Loucy (cell line): ENCODE measurements at regions not wholly inside any gene's neighbourhood (a gene's known extent, or its start where the extent isn't known, plus 50 kb on each side); places are given as distances from the start of the nearest gene placed in this dataset.
"Not testable (repeated sequence)": the region's sequence is repeated elsewhere in the genome, so short reads cannot be mapped to it uniquely, and the experiment has no call there.

ENCODE experiments used
- H2AFZ ChIP-seq: fragments of 200-600 bp; sonication (generic); 2 replicates; pipeline ENCODE4 v1.6.0; 2016; ENCODE audit warnings: antibody characterized with exemption, mild to moderate bottlenecking, low read length, moderate library complexity
- H3F3A ChIP-seq: fragments of 200-600 bp; 2 replicates; pipeline ENCODE4 v1.6.0; 2016; ENCODE audit warnings: antibody characterized with exemption, low read depth, mild to moderate bottlenecking
- H3K27me3 ChIP-seq: fragments of 200-600 bp; sonication (generic); 2 replicates; pipeline ENCODE4 v1.6.1; 2014; ENCODE audit warnings: low read length, mild to moderate bottlenecking; ENCODE audit not compliant: insufficient read depth, poor library complexity, severe bottlenecking
- H3K36me3 ChIP-seq: fragments of 200-600 bp; sonication (generic); 2 replicates; pipeline ENCODE4 v1.6.1; 2016; ENCODE audit warnings: low read length; ENCODE audit not compliant: insufficient read depth
- H3K4me1 ChIP-seq: fragments of 200-600 bp; sonication (generic); 2 replicates; pipeline ENCODE4 v1.5.1; 2014; ENCODE audit warnings: low read length, mild to moderate bottlenecking; ENCODE audit not compliant: insufficient read depth, poor library complexity, severe bottlenecking
- H3K4me2 ChIP-seq: fragments of 200-600 bp; sonication (generic); 2 replicates; pipeline ENCODE4 v1.6.0; 2014; ENCODE audit warnings: antibody characterized with exemption, low read length, low read depth, mild to moderate bottlenecking; ENCODE audit not compliant: poor library complexity, severe bottlenecking
- H3K4me3 ChIP-seq: fragments of 200-600 bp; sonication (generic); 2 replicates; pipeline ENCODE4 v1.5.1; 2014; ENCODE audit warnings: low read length, mild to moderate bottlenecking, mixed read lengths; ENCODE audit not compliant: poor library complexity, severe bottlenecking
- H3K79me2 ChIP-seq: fragments of 200-600 bp; sonication (generic); 2 replicates; pipeline ENCODE4 v1.6.1; 2014; ENCODE audit warnings: low read length; ENCODE audit not compliant: insufficient read depth
- H3K9ac ChIP-seq: fragments of 200-600 bp; sonication (generic); 2 replicates; pipeline ENCODE4 v1.6.0; 2014; ENCODE audit warnings: mild to moderate bottlenecking, low read depth, low read length, moderate library complexity; ENCODE audit not compliant: poor library complexity, severe bottlenecking
- H3K9me2 ChIP-seq: fragments of 200-600 bp; sonication (generic); replicated peaks from 2 replicates; pipeline ENCODE4 v1.6.1; 2016; ENCODE audit warnings: low read depth, low read length, mixed read lengths
- H3K9me3 ChIP-seq: fragments of 200-600 bp; sonication (generic); 2 replicates; pipeline ENCODE4 v1.6.1; 2014; ENCODE audit warnings: mild to moderate bottlenecking, antibody characterized with exemption, low read length, low read depth; ENCODE audit not compliant: insufficient read depth
- H4K20me1 ChIP-seq: fragments of 200-600 bp; sonication (generic); 2 replicates; pipeline ENCODE4 v1.6.0; 2014; ENCODE audit warnings: antibody characterized with exemption, low read length, mild to moderate bottlenecking; ENCODE audit not compliant: insufficient read depth, poor library complexity, severe bottlenecking
- EZH2phosphoT487 ChIP-seq: fragments of 200-600 bp; IDR thresholded peaks from 2 replicates; pipeline ENCODE4 v1.6.1; 2018; ENCODE audit warnings: antibody characterized with exemption, mild to moderate bottlenecking, moderate library complexity, borderline replicate concordance
- TF ChIP-seq, protein P1 (sequence below): fragments of 200-600 bp; sonication (generic); conservative IDR thresholded peaks from 2 replicates; pipeline ENCODE4 v1.5.1; 2014; ENCODE audit warnings: mild to moderate bottlenecking, antibody characterized with exemption, low read length

DNA sequence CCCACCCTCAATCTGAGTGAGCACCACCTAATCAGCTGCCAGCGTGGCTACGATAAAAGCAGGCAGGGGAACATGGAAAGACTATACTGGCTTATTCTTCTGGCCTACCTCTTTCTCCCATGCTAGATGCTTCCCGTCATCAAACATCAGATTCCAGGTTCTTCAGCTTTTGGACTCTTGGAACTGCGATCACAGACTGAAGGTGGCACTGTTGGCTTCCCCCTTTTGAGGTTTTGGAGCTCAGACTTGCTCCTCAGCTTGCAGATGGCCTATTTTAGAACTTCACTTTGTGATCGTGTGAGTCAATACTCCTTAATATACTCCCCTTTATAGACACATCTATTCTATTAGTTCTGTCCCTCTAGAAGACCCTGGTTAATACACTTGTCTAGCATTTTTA, 543.7 kb upstream of the RAG2 start:
- Histone ChIP-seq H3K9me2 (no peaks in the 10 kb centered on the region), H4K20me1 (no peaks in the 10 kb centered on the region), H3K4me1 (no peaks in the 10 kb centered on the region), H3K4me3 (no peak overlapping the region), H3K79me2 (no peaks in the 10 kb centered on the region), H3K36me3 (no peaks in the 10 kb centered on the region), H3F3A (no peaks in the 10 kb centered on the region), H2AFZ (no peak overlapping the region), H3K27me3 (no peaks in the 10 kb centered on the region), H3K9me3 (no peaks in the 10 kb centered on the region), H3K4me2 (no peak overlapping the region), H3K9ac (no peak overlapping the region)
- TF ChIP-seq, protein P1, sequence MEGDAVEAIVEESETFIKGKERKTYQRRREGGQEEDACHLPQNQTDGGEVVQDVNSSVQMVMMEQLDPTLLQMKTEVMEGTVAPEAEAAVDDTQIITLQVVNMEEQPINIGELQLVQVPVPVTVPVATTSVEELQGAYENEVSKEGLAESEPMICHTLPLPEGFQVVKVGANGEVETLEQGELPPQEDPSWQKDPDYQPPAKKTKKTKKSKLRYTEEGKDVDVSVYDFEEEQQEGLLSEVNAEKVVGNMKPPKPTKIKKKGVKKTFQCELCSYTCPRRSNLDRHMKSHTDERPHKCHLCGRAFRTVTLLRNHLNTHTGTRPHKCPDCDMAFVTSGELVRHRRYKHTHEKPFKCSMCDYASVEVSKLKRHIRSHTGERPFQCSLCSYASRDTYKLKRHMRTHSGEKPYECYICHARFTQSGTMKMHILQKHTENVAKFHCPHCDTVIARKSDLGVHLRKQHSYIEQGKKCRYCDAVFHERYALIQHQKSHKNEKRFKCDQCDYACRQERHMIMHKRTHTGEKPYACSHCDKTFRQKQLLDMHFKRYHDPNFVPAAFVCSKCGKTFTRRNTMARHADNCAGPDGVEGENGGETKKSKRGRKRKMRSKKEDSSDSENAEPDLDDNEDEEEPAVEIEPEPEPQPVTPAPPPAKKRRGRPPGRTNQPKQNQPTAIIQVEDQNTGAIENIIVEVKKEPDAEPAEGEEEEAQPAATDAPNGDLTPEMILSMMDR: peak; percentile 20; the same call in 1 of the 2 replicates
- no peak for TF ChIP-seq EZH2phosphoT487

- not testable (repeated sequence) for H3K9me3 ChIP-seq, H3K4me2 ChIP-seq, H3K79me2 ChIP-seq, H3K4me1 ChIP-seq, H3F3A ChIP-seq, H3K4me3 ChIP-seq, H3K27me3 ChIP-seq, H3K36me3 ChIP-seq, H3K9ac ChIP-seq, H4K20me1 ChIP-seq, H2AFZ ChIP-seq, H3K9me2 ChIP-seq
These were observed 537.6 kb upstream of the RAG2 start for GRCh38 chr11:37135606-37136005.

- Histone ChIP-seq H3F3A (no peaks in the 10 kb centered on the region), H3K4me3 (no peak overlapping the region), H3K36me3 (no peaks in the 10 kb centered on the region), H3K4me1 (no peaks in the 10 kb centered on the region), H3K27me3 (no peaks in the 10 kb centered on the region), H2AFZ (no peak overlapping the region), H3K4me2 (no peak overlapping the region), H3K9me2 (no peaks in the 10 kb centered on the region), H3K9me3 (no peaks in the 10 kb centered on the region), H4K20me1 (no peaks in the 10 kb centered on the region), H3K79me2 (no peaks in the 10 kb centered on the region), H3K9ac (no peak overlapping the region)
- TF ChIP-seq, protein P1: no peak
- no peak for TF ChIP-seq EZH2phosphoT487
These were observed 536.6 kb upstream of the RAG2 start for GRCh38 chr11:37134637-37135036.

DNA sequence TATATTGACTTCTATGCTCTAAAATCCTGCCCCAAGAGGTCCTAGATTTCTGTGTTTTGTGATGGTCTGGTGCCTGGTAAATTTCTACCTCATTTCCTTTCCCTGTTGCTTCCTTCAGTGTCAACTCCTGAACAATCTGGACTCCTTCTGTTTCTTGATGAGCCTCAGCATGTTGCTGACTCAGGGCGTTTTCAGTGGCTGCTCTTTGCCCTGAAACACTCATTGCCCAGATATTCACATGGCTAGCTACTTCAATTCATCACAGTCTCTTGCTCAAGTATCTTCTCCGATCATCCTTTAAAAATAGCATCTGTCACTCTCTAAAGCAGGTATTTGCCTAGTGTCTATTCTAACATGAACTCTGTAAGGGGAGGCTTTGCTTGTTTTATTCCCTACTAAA, 526.3 kb upstream of the RAG2 start:
- no peaks in the 10 kb centered on the region for H3K36me3 ChIP-seq
- H3K4me2 ChIP-seq: no peak overlapping the region
- H3F3A ChIP-seq: no peaks in the 10 kb centered on the region
- no peak overlapping the region for H2AFZ ChIP-seq
- H3K9me3 ChIP-seq: no peaks in the 10 kb centered on the region
- TF ChIP-seq, protein P1: no peak
- TF ChIP-seq EZH2phosphoT487: no peak
- H4K20me1 ChIP-seq: no peaks in the 10 kb centered on the region
- H3K9me2 ChIP-seq: no peaks in the 10 kb centered on the region
- no peak overlapping the region for H3K4me3 ChIP-seq
- no peaks in the 10 kb centered on the region for H3K27me3 ChIP-seq
- H3K79me2 ChIP-seq: no peaks in the 10 kb centered on the region
- H3K4me1 ChIP-seq: no peaks in the 10 kb centered on the region
- no peak overlapping the region for H3K9ac ChIP-seq
